ENCODE measurements at regions not wholly inside any gene's neighbourhood (a gene's known extent, or its start where the extent isn't known, plus 50 kb on each side); places are given as distances from the start of the nearest gene placed in this dataset.

DNA sequence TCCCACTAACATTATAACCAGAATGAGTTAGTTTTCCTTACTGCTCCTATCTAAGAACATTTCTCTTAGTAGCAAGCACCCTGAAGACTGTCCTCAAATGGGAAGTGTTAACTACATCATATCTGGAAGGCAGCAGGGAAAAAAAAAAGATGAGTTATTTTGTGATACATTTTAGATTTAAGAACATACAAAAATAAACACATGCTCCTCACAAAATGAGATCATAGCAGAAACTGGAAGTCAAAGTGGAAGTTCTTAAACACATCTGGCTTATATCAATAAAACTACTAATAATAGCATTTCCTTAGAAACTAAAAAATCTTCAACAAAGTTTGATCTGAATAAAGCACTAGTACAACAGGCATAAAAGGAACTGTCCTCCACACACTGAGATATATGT, 70.4 kb downstream of the SLITRK6 start:
- H3K36me3 ChIP-seq, result no peaks in the 10 kb centered on the region
- H3K9me3 ChIP-seq, result no peaks in the 10 kb centered on the region
- ATAC-seq (no peak), DNase-seq (no peak)
- H3K4me3 ChIP-seq, result no peak overlapping the region
- H3K27ac ChIP-seq, result no peak overlapping the region
- in situ Hi-C loops (cut with MboI; ENCODE audit: low sequenced_read_pairs in 4 of 4), result no loop called here
- H3K27me3 ChIP-seq, result no peaks in the 10 kb centered on the region
- H3K4me1 ChIP-seq, result no peaks in the 10 kb centered on the region
- intact Hi-C loops (cut with DNase I; ENCODE audit: low total_unique reads), result no loop called here
- TF ChIP-seq, protein P1, sequence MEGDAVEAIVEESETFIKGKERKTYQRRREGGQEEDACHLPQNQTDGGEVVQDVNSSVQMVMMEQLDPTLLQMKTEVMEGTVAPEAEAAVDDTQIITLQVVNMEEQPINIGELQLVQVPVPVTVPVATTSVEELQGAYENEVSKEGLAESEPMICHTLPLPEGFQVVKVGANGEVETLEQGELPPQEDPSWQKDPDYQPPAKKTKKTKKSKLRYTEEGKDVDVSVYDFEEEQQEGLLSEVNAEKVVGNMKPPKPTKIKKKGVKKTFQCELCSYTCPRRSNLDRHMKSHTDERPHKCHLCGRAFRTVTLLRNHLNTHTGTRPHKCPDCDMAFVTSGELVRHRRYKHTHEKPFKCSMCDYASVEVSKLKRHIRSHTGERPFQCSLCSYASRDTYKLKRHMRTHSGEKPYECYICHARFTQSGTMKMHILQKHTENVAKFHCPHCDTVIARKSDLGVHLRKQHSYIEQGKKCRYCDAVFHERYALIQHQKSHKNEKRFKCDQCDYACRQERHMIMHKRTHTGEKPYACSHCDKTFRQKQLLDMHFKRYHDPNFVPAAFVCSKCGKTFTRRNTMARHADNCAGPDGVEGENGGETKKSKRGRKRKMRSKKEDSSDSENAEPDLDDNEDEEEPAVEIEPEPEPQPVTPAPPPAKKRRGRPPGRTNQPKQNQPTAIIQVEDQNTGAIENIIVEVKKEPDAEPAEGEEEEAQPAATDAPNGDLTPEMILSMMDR (IDR thresholded peaks at IDR 0.05 in 4 of 5, conservative IDR thresholded peaks at IDR 0.05 in 1 of 5), result no peak
- no peak for TF ChIP-seq POLR2A (IDR thresholded peaks at IDR 0.05)

DNA sequence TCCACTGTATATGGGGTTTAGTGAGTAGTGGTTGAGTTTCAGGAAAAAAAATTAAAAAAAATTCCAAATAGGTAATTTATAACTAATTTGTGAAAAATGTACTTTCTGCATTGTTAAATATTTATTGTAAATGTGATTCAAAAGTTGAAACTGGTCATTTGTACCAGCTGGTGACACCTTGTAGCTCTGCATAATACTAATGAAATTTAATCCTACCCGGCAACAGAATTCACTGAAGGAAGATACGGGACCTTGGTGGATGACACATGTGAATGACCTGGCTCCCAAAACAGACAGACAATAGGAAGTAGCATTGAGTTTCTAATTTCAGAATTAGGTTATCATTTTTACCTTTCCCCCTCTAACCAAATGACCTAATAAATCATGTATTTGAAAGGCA, 73.8 kb downstream of the SLITRK6 start:
- Histone ChIP-seq H3K27me3 (no peaks in the 10 kb centered on the region), H3K4me3 (no peak overlapping the region), H3K9me3 (no peaks in the 10 kb centered on the region), H3K4me1 (no peaks in the 10 kb centered on the region), H3K27ac (no peak overlapping the region), H3K36me3 (no peaks in the 10 kb centered on the region)
- TF ChIP-seq POLR2A (IDR thresholded peaks at IDR 0.05), result no peak
- TF ChIP-seq, protein P1 (IDR thresholded peaks at IDR 0.05 in 4 of 5, conservative IDR thresholded peaks at IDR 0.05 in 1 of 5), result no peak
- in situ Hi-C loops (cut with MboI; ENCODE audit: low sequenced_read_pairs in 4 of 4) (no loop called here), intact Hi-C loops (cut with DNase I; ENCODE audit: low total_unique reads) (no loop called here)
- no peak for DNase-seq
- ATAC-seq, result no peak

DNA sequence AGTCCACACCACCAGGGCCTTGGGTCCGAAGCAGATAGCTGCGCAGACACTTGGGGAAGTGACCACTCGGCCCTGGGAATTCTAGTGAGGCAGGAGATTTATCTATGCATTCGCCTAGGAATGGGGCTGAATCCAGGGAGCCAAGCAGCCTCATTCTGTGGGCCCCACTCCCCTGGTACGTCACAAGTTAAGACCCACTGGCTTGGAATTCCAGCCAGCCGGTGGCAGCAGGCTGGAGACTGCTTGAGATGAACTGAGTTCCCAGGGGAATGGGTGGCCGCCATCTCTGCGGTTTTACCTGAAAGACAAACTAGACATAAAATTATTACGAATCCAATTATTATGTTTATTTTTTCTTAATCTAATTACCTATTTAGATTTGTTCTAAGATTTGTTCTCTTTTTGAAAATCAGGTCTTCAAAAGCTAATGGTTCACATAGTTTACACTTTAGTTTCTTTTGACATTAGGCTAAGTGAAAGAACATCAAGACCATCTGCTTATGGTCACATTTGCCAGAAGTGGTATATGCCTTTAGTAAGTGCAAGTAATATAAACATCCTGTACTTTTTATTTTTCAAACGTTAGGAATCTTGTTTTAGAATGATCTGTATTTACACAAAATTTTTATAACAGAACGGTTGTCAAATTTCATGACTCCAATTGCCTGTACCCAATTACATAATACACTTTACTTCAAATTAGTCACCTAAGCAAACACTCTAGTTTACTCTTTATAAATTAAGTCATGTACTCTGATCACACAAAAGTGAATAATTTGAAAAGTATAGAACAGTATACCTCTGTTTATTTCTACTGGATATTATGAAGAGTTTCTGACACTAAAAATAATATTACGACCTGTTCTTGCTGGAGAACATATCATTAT, 74.4 kb downstream of the SLITRK6 start:
- intact Hi-C loops (cut with DNase I; ENCODE audit: low total_unique reads), result no loop called here
- H3K36me3 ChIP-seq, result no peaks in the 10 kb centered on the region
- H3K27me3 ChIP-seq, result no peaks in the 10 kb centered on the region
- no peak overlapping the region for H3K4me3 ChIP-seq
- H3K9me3 ChIP-seq, result no peaks in the 10 kb centered on the region
- no peak overlapping the region for H3K27ac ChIP-seq
- no peaks in the 10 kb centered on the region for H3K4me1 ChIP-seq
- DNase-seq, result no peak
- no peak for TF ChIP-seq POLR2A (IDR thresholded peaks at IDR 0.05)
- TF ChIP-seq, protein P1 (IDR thresholded peaks at IDR 0.05 in 4 of 5, conservative IDR thresholded peaks at IDR 0.05 in 1 of 5), result no peak
- in situ Hi-C loops (cut with MboI; ENCODE audit: low sequenced_read_pairs in 4 of 4), result no loop called here
- ATAC-seq, result no peak

DNA sequence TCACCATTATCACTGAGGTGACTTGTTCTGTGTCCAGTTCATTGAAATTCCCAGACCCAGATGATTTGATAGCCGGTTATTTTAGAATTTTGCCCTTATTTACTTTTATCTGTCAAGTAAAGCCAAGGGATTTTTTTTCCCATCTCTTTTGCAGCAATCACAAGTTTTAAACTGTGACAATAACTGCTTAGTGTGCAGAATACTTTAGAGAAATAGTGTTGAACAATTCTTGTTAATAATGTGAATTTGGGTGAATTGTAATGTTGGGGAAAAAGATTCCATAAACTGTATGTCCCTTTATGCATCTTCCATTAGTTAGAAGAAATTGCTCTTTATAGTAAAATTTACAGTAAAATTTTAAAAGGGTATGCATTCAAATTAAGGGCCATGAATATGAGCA, 79.5 kb downstream of the SLITRK6 start:
- in situ Hi-C loops (cut with MboI; ENCODE audit: low sequenced_read_pairs in 4 of 4) (no loop called here), intact Hi-C loops (cut with DNase I; ENCODE audit: low total_unique reads) (no loop called here)
- DNase-seq, result no peak
- no peak for TF ChIP-seq POLR2A (IDR thresholded peaks at IDR 0.05)
- Histone ChIP-seq H3K4me1 (no peaks in the 10 kb centered on the region), H3K36me3 (no peaks in the 10 kb centered on the region), H3K9me3 (no peaks in the 10 kb centered on the region), H3K4me3 (no peak overlapping the region), H3K27me3 (no peaks in the 10 kb centered on the region), H3K27ac (no peak overlapping the region)
- no peak for ATAC-seq

DNA sequence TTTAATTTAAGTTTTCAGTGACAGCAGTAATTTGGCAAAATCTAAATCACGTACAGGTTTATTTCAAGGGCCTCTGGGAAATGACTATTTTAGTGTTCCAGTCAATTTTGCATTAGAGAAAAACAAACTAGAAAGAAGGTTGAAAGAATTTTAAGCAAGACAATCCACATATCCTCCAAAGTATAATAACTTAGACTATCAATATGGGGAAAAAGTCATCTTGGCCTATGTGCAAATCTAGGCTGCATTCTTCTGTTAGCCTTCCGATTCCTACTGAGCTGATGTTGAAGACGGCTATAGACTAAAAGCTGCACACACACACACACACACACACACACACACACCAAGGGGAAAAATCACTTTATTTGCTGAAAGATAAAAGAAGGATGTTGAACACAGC, 81.3 kb downstream of the SLITRK6 start:
- Histone ChIP-seq H3K36me3 (no peaks in the 10 kb centered on the region), H3K27me3 (no peaks in the 10 kb centered on the region), H3K27ac (no peak overlapping the region), H3K4me3 (no peak overlapping the region), H3K9me3 (no peaks in the 10 kb centered on the region), H3K4me1 (no peaks in the 10 kb centered on the region)
- DNase-seq, result no peak
- TF ChIP-seq, protein P1 (IDR thresholded peaks at IDR 0.05 in 4 of 5, conservative IDR thresholded peaks at IDR 0.05 in 1 of 5), result no peak
- no peak for TF ChIP-seq POLR2A (IDR thresholded peaks at IDR 0.05)
- in situ Hi-C loops (cut with MboI; ENCODE audit: low sequenced_read_pairs in 4 of 4) (no loop called here), intact Hi-C loops (cut with DNase I; ENCODE audit: low total_unique reads) (no loop called here)
- no peak for ATAC-seq
